K562 (cell line): ENCODE measurements at regions not wholly inside any gene's neighbourhood (a gene's known extent, or its start where the extent isn't known, plus 50 kb on each side); places are given as distances from the start of the nearest gene placed in this dataset.
"Not testable (repeated sequence)": the region's sequence is repeated elsewhere in the genome, so short reads cannot be mapped to it uniquely, and the experiment has no call there.

Experiments
- CHCHD3 ChIP-seq: fragments of 250-450 bp; sonication (Bioruptor Pico); IDR thresholded peaks from 2 replicates; pipeline ENCODE4 v2.1.2; 2022; ENCODE audit warnings: mild to moderate bottlenecking
- RFX5 ChIP-seq: IDR thresholded peaks from 2 replicates; pipeline ENCODE4 v1.6.1; 2011; ENCODE audit warnings: low read depth, mild to moderate bottlenecking, improper control_type of control experiment, low read length

DNA sequence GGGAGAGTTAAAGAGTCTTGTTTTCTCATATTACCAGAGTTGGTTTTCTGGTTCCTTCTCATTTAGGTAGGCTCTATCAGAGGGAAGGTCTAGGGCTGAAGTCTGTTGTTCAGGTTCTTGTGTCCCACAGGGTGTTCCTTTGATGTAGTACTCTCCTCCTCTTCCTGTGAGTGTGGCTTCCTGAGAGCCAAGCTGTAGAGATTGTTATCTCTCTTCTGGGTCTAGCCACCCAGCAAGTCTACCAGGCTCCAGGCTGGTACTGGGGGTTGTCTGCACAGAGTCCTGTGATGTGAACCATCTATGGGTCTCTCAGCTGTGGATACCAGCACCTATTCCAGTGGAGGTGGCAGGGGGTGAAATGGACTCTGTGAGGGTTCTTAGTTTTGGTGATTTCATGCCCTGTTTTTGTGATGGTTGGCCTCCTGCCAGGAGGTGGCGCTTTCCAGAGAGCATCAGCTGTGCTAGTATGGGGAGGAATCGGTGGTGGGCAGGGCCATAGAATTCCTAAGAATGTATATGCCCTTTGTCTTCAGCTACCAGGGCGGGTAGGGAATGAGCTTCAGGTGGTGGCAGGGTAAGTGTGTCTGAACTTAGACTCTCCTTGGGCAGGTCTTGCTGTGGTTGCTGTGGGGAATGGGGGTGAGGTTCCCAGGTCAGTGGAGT lies 65.5 kb upstream of the OLIG3 start:
- not testable (repeated sequence) for TF ChIP-seq CHCHD3 (CRISPR knock-in tag); RFX5
